ELR (cell line): ENCODE measurements at regions not wholly inside any gene's neighbourhood (a gene's known extent, or its start where the extent isn't known, plus 50 kb on each side); places are given as distances from the start of the nearest gene placed in this dataset.

Experiments
- DNase-seq: peaks from one replicate; pipeline ENCODE4 v3.0.0-alpha.2; 2015; ENCODE audit warnings: low read depth

- no peak for DNase-seq
These were observed 67.3 kb upstream of the CCN6 start for GRCh38 chr6:111986651-111987050.

DNA sequence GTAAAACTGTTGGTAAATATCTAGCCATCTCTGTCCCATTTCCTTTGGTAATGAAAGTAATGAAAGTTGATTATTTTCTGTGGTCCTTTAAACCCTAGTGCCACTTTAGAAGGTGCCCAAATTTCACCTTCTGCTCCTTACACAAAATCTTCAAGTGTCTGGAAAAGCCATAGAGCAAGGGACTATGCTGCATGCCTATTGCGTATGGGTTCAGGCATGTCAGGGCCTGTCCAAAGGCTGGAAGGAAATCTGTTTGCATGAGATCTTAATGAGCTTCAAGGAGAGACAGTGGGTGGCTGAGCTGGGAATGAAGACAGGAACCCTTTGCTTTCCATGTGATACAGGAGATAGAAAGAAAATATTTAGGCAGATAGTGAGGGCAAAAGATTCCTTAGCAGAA, 66.6 kb upstream of the CCN6 start:
- no peak for DNase-seq

DNA sequence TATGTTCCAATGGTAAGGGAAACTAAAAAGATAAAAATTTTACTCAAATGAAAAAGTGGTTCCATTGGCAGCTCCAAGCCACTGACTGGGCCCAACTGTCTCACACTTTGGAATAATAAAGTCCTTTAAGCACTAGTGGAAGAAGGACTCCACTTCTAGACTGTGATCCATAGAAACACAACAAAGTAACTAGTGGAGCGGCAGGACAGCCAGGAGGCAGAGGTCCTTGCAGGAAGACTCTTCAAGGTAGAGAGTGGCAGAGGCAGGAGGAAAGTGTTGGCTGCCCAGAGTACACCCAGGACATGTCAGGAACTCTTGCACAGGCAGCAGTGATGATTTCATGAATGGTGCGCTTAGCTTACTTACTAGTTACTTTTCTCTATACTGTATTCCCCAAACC, 65.0 kb upstream of the CCN6 start:
- no peak for DNase-seq

DNA sequence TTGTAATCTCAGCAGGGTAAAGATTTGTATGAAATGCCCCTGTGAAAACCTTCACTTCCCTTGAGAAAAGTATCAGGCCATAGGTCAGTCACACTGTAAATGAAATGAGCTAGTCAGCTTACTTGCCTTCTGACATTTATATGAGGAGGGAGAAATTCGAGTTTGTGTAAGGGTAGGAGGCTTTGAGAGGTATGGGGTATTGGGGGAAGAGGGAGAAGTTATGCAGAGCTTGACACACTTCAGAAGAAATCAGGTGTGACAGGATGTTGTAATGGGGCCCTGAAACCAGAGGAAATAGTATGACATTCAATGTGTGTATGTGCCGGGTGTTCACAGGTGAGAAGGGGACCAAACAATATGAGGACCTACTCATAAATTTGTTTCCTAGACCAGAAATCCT, 64.2 kb upstream of the CCN6 start:
- no peak for DNase-seq

- no peak for DNase-seq
These were observed 63.7 kb upstream of the CCN6 start for GRCh38 chr6:111990214-111990613.

- peak; percentile 90 for DNase-seq
These were observed 61.1 kb upstream of the CCN6 start for GRCh38 chr6:111992851-111993250.

DNA sequence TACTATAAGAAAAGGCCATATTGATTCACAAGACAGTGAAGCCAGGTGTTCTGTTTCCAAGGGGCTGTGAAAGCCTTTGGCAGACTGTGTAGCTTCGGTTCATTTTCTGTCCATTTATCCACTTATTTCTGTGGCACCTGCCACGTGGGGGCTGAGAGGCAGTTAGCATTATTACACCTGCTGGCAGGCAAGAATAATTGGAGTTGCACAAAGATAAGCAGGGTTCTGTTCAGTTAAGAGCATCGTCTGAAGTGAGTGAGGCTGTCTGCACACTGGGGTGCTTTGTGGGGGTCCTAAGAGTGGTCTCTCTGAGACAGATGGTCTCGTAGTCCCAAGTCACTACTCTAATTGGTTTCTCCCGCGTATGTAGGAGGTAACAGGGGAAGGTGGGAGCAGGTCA, 60.6 kb upstream of the CCN6 start:
- no peak for DNase-seq

DNA sequence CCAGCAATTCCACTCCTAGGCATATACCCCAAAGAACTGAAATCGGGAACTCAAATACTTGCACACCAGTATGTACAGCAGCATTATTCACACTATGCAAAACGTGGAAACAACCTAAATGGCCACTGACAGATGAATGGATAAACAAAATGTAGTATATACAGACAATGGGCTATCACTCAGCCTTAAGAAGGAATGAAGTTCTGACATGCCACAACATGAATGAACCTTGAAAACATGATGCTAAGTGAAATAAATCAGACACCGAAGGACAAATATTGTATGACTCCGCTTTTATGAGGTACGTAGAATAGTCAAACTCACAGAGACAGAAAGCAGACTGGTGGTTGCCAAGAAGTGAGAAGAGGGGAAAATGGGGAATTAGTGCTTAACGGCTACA, 59.1 kb upstream of the CCN6 start:
- DNase-seq = no peak

- DNase-seq = peak; percentile 49
These were observed 58.5 kb upstream of the CCN6 start for GRCh38 chr6:111995404-111995803.

DNA sequence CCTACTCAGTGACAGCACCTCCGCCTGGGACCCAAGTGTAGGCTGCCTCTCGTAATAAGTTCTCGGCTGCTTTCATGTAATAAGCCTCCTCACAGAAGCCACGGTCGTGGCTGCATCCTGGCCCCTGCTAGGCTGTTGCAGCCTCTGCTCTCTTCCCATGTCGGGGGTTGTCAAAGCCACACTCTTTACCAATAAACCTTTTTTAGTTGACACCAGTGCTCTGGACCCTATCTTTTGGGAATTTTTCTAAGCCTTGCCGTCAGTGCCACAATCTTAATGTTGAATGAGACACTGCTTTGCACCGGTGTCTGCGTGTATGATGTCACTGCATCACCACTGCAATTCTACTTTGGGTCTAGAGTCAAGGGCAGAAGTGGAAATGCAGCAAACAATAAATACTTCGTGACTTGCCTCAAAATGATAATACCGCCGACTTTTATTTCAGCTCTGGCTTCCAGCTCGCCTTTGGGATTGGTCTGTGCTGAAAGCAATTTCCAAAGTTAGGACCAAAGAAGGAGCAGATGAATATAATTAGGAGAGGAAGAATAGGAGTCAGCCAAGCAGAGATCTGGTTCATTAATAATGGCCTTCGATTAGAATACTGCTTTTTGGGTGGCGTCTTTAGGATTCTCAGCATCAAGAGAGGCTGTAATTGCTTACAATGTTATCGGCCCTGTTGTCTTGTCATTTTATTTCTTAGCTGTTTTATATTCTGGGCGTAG, 57.6 kb upstream of the CCN6 start:
- DNase-seq = no peak

- DNase-seq = peak; percentile 85
These were observed 56.6 kb upstream of the CCN6 start for GRCh38 chr6:111997078-111997852.

GRCh38 chr6:111997853-111998208, 56.1 kb upstream of the CCN6 start:
- DNase-seq = no peak

- DNase-seq = no peak
These were observed 51.6 kb upstream of the CCN6 start for GRCh38 chr6:112002307-112002706.
